HG02981 (cell line): ENCODE measurements at regions not wholly inside any gene's neighbourhood (a gene's known extent, or its start where the extent isn't known, plus 50 kb on each side); places are given as distances from the start of the nearest gene placed in this dataset.
"Not testable (repeated sequence)": the region's sequence is repeated elsewhere in the genome, so short reads cannot be mapped to it uniquely, and the experiment has no call there.

Experiments used
- ATAC-seq: cut with Tn5 transposase; IDR thresholded peaks from one replicate; pipeline ENCODE4 v1.9.1; 2021; ENCODE audit warnings: mild to moderate bottlenecking, moderate library complexity; ENCODE audit not compliant: unreplicated experiment

- ATAC-seq = no peak
Measured at GRCh38 chr14:87449016-87449415, 544.0 kb downstream of the GALC start.

GRCh38 chr14:87443787-87444186 is 549.2 kb downstream of the GALC start:
- ATAC-seq = no peak

- no peak for ATAC-seq
Measured at GRCh38 chr14:87443039-87443438, 549.9 kb downstream of the GALC start.

- ATAC-seq = no peak
Measured at GRCh38 chr14:87437158-87437557, 555.8 kb downstream of the GALC start.

- ATAC-seq = no peak
Measured at GRCh38 chr14:87434680-87435079, 558.3 kb downstream of the GALC start.

- ATAC-seq = no peak
Measured at GRCh38 chr14:87434011-87434410, 559.0 kb downstream of the GALC start.

GRCh38 chr14:87432698-87433097 is 560.3 kb downstream of the GALC start:
- no peak for ATAC-seq

GRCh38 chr14:87430810-87431209 is 562.2 kb downstream of the GALC start:
- no peak for ATAC-seq

GRCh38 chr14:87430214-87430613 is 562.8 kb downstream of the GALC start:
- ATAC-seq = no peak

GRCh38 chr14:87419925-87420324 is 573.1 kb downstream of the GALC start:
- no peak for ATAC-seq

- ATAC-seq = no peak
Measured at GRCh38 chr14:87411370-87411769, 581.6 kb downstream of the GALC start.

GRCh38 chr14:87409393-87409792 is 583.6 kb downstream of the GALC start:
- ATAC-seq = no peak

- no peak for ATAC-seq
Measured at GRCh38 chr14:87407344-87407743, 585.6 kb downstream of the GALC start.

- no peak for ATAC-seq
Measured at GRCh38 chr14:87405563-87405962, 587.4 kb downstream of the GALC start.

GRCh38 chr14:87397499-87397898 is 595.5 kb downstream of the GALC start:
- ATAC-seq = peak; percentile 71

GRCh38 chr14:87391066-87391465 is 601.9 kb downstream of the GALC start:
- ATAC-seq = no peak

- no peak for ATAC-seq
Measured at GRCh38 chr14:87388946-87389345, 604.0 kb downstream of the GALC start.

- ATAC-seq = no peak
Measured at GRCh38 chr14:87387806-87388205, 605.2 kb downstream of the GALC start.

- ATAC-seq = no peak
Measured at GRCh38 chr14:87386524-87386923, 606.5 kb downstream of the GALC start.

- no peak for ATAC-seq
Measured at GRCh38 chr14:87380054-87380453, 612.9 kb downstream of the GALC start.

GRCh38 chr14:87368751-87369150 is 624.2 kb downstream of the GALC start:
- ATAC-seq = no peak

GRCh38 chr14:87360246-87360645 is 632.7 kb downstream of the GALC start:
- not testable (repeated sequence) for ATAC-seq

GRCh38 chr14:87351007-87351406 is 642.0 kb downstream of the GALC start:
- ATAC-seq = no peak

GRCh38 chr14:87349921-87350320 is 643.1 kb downstream of the GALC start:
- no peak for ATAC-seq
